ENCODE measurements at regions not wholly inside any gene's neighbourhood (a gene's known extent, or its start where the extent isn't known, plus 50 kb on each side); places are given as distances from the start of the nearest gene placed in this dataset.

GRCh38 chr5:173709761-173710160, 93.3 kb upstream of the BOD1 start:
- Histone ChIP-seq H3K4me3 (ENCODE audit: low read length) (no peak overlapping the region), H3K9me3 (ENCODE audit: insufficient read depth, low read depth, low read length) (no peaks in the 10 kb centered on the region), H3K4me1 (ENCODE audit: insufficient read depth, low read length) (peaks cover 4% of the 10 kb centered on the region; the same call in 1 of the 2 replicates), H3K27me3 (ENCODE audit: insufficient read depth, low read length) (no peaks in the 10 kb centered on the region), H3K27ac (ENCODE audit: low read length) (no peak overlapping the region), H3K36me3 (ENCODE audit: insufficient read depth, low read depth, low read length) (no peaks in the 10 kb centered on the region), H3K9ac (ENCODE audit: low read depth, low read length) (no peak overlapping the region)

- no peak overlapping the region for H3K27ac ChIP-seq (ENCODE audit: low read length)
- H3K4me1 ChIP-seq (ENCODE audit: insufficient read depth, low read length), result peaks cover 4% of the 10 kb centered on the region; the same call in 1 of the 2 replicates
- no peaks in the 10 kb centered on the region for H3K27me3 ChIP-seq (ENCODE audit: insufficient read depth, low read length)
- no peaks in the 10 kb centered on the region for H3K36me3 ChIP-seq (ENCODE audit: insufficient read depth, low read depth, low read length)
- no peak overlapping the region for H3K9ac ChIP-seq (ENCODE audit: low read depth, low read length)
- H3K9me3 ChIP-seq (ENCODE audit: insufficient read depth, low read depth, low read length), result no peaks in the 10 kb centered on the region
- no peak overlapping the region for H3K4me3 ChIP-seq (ENCODE audit: low read length)
Observed at GRCh38 chr5:173710528-173710927, 94.1 kb upstream of the BOD1 start.

GRCh38 chr5:173711466-173711865, 95.0 kb upstream of the BOD1 start:
- Histone ChIP-seq H3K4me1 (ENCODE audit: insufficient read depth, low read length) (peaks cover 4% of the 10 kb centered on the region; the same call in 1 of the 2 replicates), H3K4me3 (ENCODE audit: low read length) (no peak overlapping the region), H3K9ac (ENCODE audit: low read depth, low read length) (no peak overlapping the region), H3K27me3 (ENCODE audit: insufficient read depth, low read length) (no peaks in the 10 kb centered on the region), H3K27ac (ENCODE audit: low read length) (no peak overlapping the region), H3K9me3 (ENCODE audit: insufficient read depth, low read depth, low read length) (no peaks in the 10 kb centered on the region), H3K36me3 (ENCODE audit: insufficient read depth, low read depth, low read length) (no peaks in the 10 kb centered on the region)

- H3K4me1 ChIP-seq (ENCODE audit: insufficient read depth, low read length), result peaks cover 4% of the 10 kb centered on the region; the same call in 1 of the 2 replicates
Observed at GRCh38 chr5:173712609-173713175, 96.2 kb upstream of the BOD1 start.

GRCh38 chr5:173714551-173715428, 98.3 kb upstream of the BOD1 start:
- Histone ChIP-seq H3K9ac (ENCODE audit: low read depth, low read length) (no peak overlapping the region), H3K4me1 (ENCODE audit: insufficient read depth, low read length) (peaks cover 4% of the 10 kb centered on the region; the same call in 1 of the 2 replicates), H3K4me3 (ENCODE audit: low read length) (no peak overlapping the region), H3K36me3 (ENCODE audit: insufficient read depth, low read depth, low read length) (no peaks in the 10 kb centered on the region), H3K27me3 (ENCODE audit: insufficient read depth, low read length) (no peaks in the 10 kb centered on the region), H3K9me3 (ENCODE audit: insufficient read depth, low read depth, low read length) (no peaks in the 10 kb centered on the region), H3K27ac (ENCODE audit: low read length) (no peak overlapping the region)

More at GRCh38 chr5:173712609-173713175, 96.2 kb upstream of the BOD1 start:
- Histone ChIP-seq H3K9me3 (ENCODE audit: insufficient read depth, low read depth, low read length) (no peaks in the 10 kb centered on the region), H3K36me3 (ENCODE audit: insufficient read depth, low read depth, low read length) (no peaks in the 10 kb centered on the region), H3K27me3 (ENCODE audit: insufficient read depth, low read length) (no peaks in the 10 kb centered on the region), H3K27ac (ENCODE audit: low read length) (no peak overlapping the region), H3K4me3 (ENCODE audit: low read length) (no peak overlapping the region), H3K9ac (ENCODE audit: low read depth, low read length) (no peak overlapping the region)

GRCh38 chr5:173715607-173716006, 99.2 kb upstream of the BOD1 start:
- H3K4me1 ChIP-seq (ENCODE audit: insufficient read depth, low read length), result peaks cover 5% of the 10 kb centered on the region; the same call in 1 of the 2 replicates
- H3K4me3 ChIP-seq (ENCODE audit: low read length), result no peak overlapping the region

GRCh38 chr5:173716058-173716682, 99.7 kb upstream of the BOD1 start:
- H3K4me3 ChIP-seq (ENCODE audit: low read length), result no peak overlapping the region
- no peaks in the 10 kb centered on the region for H3K27me3 ChIP-seq (ENCODE audit: insufficient read depth, low read length)
- no peaks in the 10 kb centered on the region for H3K9me3 ChIP-seq (ENCODE audit: insufficient read depth, low read depth, low read length)
- peaks cover 10% of the 10 kb centered on the region; the same call in 1 of the 2 replicates for H3K4me1 ChIP-seq (ENCODE audit: insufficient read depth, low read length)
- no peak overlapping the region for H3K27ac ChIP-seq (ENCODE audit: low read length)
- no peaks in the 10 kb centered on the region for H3K36me3 ChIP-seq (ENCODE audit: insufficient read depth, low read depth, low read length)
- H3K9ac ChIP-seq (ENCODE audit: low read depth, low read length), result no peak overlapping the region

More at GRCh38 chr5:173715607-173716006, 99.2 kb upstream of the BOD1 start:
- Histone ChIP-seq H3K27ac (ENCODE audit: low read length) (no peak overlapping the region), H3K27me3 (ENCODE audit: insufficient read depth, low read length) (no peaks in the 10 kb centered on the region), H3K36me3 (ENCODE audit: insufficient read depth, low read depth, low read length) (no peaks in the 10 kb centered on the region), H3K9me3 (ENCODE audit: insufficient read depth, low read depth, low read length) (no peaks in the 10 kb centered on the region), H3K9ac (ENCODE audit: low read depth, low read length) (no peak overlapping the region)

GRCh38 chr5:173717959-173718358, 101.5 kb upstream of the BOD1 start:
- no peaks in the 10 kb centered on the region for H3K9me3 ChIP-seq (ENCODE audit: insufficient read depth, low read depth, low read length)
- H3K27ac ChIP-seq (ENCODE audit: low read length), result no peak overlapping the region
- peaks cover 7% of the 10 kb centered on the region; the same call in 1 of the 2 replicates for H3K4me1 ChIP-seq (ENCODE audit: insufficient read depth, low read length)
- H3K36me3 ChIP-seq (ENCODE audit: insufficient read depth, low read depth, low read length), result no peaks in the 10 kb centered on the region
- H3K27me3 ChIP-seq (ENCODE audit: insufficient read depth, low read length), result no peaks in the 10 kb centered on the region
- H3K9ac ChIP-seq (ENCODE audit: low read depth, low read length), result no peak overlapping the region
- H3K4me3 ChIP-seq (ENCODE audit: low read length), result no peak overlapping the region

GRCh38 chr5:173718469-173718868, 102.0 kb upstream of the BOD1 start:
- Histone ChIP-seq H3K9me3 (ENCODE audit: insufficient read depth, low read depth, low read length) (no peaks in the 10 kb centered on the region), H3K27me3 (ENCODE audit: insufficient read depth, low read length) (no peaks in the 10 kb centered on the region), H3K27ac (ENCODE audit: low read length) (no peak overlapping the region), H3K36me3 (ENCODE audit: insufficient read depth, low read depth, low read length) (no peaks in the 10 kb centered on the region), H3K9ac (ENCODE audit: low read depth, low read length) (no peak overlapping the region), H3K4me3 (ENCODE audit: low read length) (no peak overlapping the region), H3K4me1 (ENCODE audit: insufficient read depth, low read length) (peaks cover 7% of the 10 kb centered on the region; the same call in 1 of the 2 replicates)

GRCh38 chr5:173719731-173720082, 103.3 kb upstream of the BOD1 start:
- H3K27ac ChIP-seq (ENCODE audit: low read length), result no peak overlapping the region
- H3K4me1 ChIP-seq (ENCODE audit: insufficient read depth, low read length), result peaks cover 9% of the 10 kb centered on the region; the same call in 1 of the 2 replicates
- H3K9me3 ChIP-seq (ENCODE audit: insufficient read depth, low read depth, low read length), result no peaks in the 10 kb centered on the region
- no peaks in the 10 kb centered on the region for H3K36me3 ChIP-seq (ENCODE audit: insufficient read depth, low read depth, low read length)
- no peaks in the 10 kb centered on the region for H3K27me3 ChIP-seq (ENCODE audit: insufficient read depth, low read length)
- no peak overlapping the region for H3K9ac ChIP-seq (ENCODE audit: low read depth, low read length)
- no peak overlapping the region for H3K4me3 ChIP-seq (ENCODE audit: low read length)

- H3K4me1 ChIP-seq (ENCODE audit: insufficient read depth, low read length), result peaks cover 9% of the 10 kb centered on the region; the same call in 1 of the 2 replicates
- H3K36me3 ChIP-seq (ENCODE audit: insufficient read depth, low read depth, low read length), result no peaks in the 10 kb centered on the region
- H3K9me3 ChIP-seq (ENCODE audit: insufficient read depth, low read depth, low read length), result no peaks in the 10 kb centered on the region
- H3K27ac ChIP-seq (ENCODE audit: low read length), result no peak overlapping the region
- H3K9ac ChIP-seq (ENCODE audit: low read depth, low read length), result peak overlapping the region; percentile 14; the same call in 1 of the 2 replicates
- H3K4me3 ChIP-seq (ENCODE audit: low read length), result no peak overlapping the region
- H3K27me3 ChIP-seq (ENCODE audit: insufficient read depth, low read length), result no peaks in the 10 kb centered on the region
Observed at GRCh38 chr5:173720286-173720952, 104.0 kb upstream of the BOD1 start.
